Fibroblast of villous mesenchyme (primary cell): ENCODE measurements at regions not wholly inside any gene's neighbourhood (a gene's known extent, or its start where the extent isn't known, plus 50 kb on each side); places are given as distances from the start of the nearest gene placed in this dataset.

Source experiments
- DNase-seq: peaks from one replicate; pipeline ENCODE4 v3.0.0-alpha.2; 2010; ENCODE audit warnings: low read depth
- H3K4me3 ChIP-seq: 2 replicates; pipeline ENCODE4 v1.5.1; 2011; ENCODE audit warnings: low read depth, mild to moderate bottlenecking, low read length
- CTCF ChIP-seq: IDR thresholded peaks from 2 replicates; pipeline ENCODE4 v1.5.1; 2012; ENCODE audit warnings: low read depth, mild to moderate bottlenecking, low read length; ENCODE audit not compliant: insufficient read depth

- peak overlapping the region; percentile 49 for H3K4me3 ChIP-seq
- no peak for TF ChIP-seq CTCF
- peak; percentile 34 for DNase-seq
These were observed 85.0 kb upstream of the CLPB start for GRCh38 chr11:72519220-72519881.

GRCh38 chr11:72514331-72514730, 80.0 kb upstream of the CLPB start:
- no peak for DNase-seq
- no peak overlapping the region for H3K4me3 ChIP-seq
- no peak for TF ChIP-seq CTCF

- DNase-seq: no peak
- H3K4me3 ChIP-seq: no peak overlapping the region
- no peak for TF ChIP-seq CTCF
These were observed 79.1 kb upstream of the CLPB start for GRCh38 chr11:72513411-72513810.

GRCh38 chr11:72512956-72513355, 78.6 kb upstream of the CLPB start:
- no peak overlapping the region for H3K4me3 ChIP-seq

GRCh38 chr11:72511393-72512047, 77.2 kb upstream of the CLPB start:
- H3K4me3 ChIP-seq: no peak overlapping the region
- no peak for TF ChIP-seq CTCF
- DNase-seq: no peak

More at GRCh38 chr11:72512956-72513355, 78.6 kb upstream of the CLPB start:
- no peak for DNase-seq
- TF ChIP-seq CTCF: no peak

- no peak for DNase-seq
- TF ChIP-seq CTCF: no peak
- H3K4me3 ChIP-seq: no peak overlapping the region
These were observed 72.7 kb upstream of the CLPB start for GRCh38 chr11:72507050-72507449.
